Pancreas (tissue), 10 donors: ENCODE measurements at regions not wholly inside any gene's neighbourhood (a gene's known extent, or its start where the extent isn't known, plus 50 kb on each side); places are given as distances from the start of the nearest gene placed in this dataset.

Experiments used
- ATAC-seq, 4 donors: fragments of 200-7000 bp; cut with Tn5 transposase; one replicate each; pipeline versions ENCODE4 v1.8.0 to v1.9.1; 2020; ENCODE audit warnings: mild to moderate bottlenecking in 4 of 4, moderate library complexity in 4 of 4
- DNase-seq, 6 donors: peaks; one replicate each; pipeline ENCODE4 v3.0.0-alpha.2; 2020
- FAIRE-seq: peaks from 2 replicates; lab custom pipeline; 2012; peaks lifted over from hg19 to GRCh38; lab: Jason Lieb, UNC
- H3K27ac ChIP-seq, 4 donors: fragments of 200-600 bp; sonication (generic); 1 replicate in 3 of 4; 2 replicates in 1 of 4; pipeline versions ENCODE4 v1.5.0 to v1.8.0; 2020
- H3K27me3 ChIP-seq, 4 donors: fragments of 200-600 bp; one replicate each; pipeline ENCODE4 v1.8.0; 2021
- H3K36me3 ChIP-seq, 3 donors: fragments of 200-600 bp; sonication (generic) in 1 of 3; one replicate each; pipeline versions ENCODE4 v1.5.0 to v1.8.0; 2020 to 2021
- H3K4me1 ChIP-seq, 3 donors: fragments of 200-600 bp; one replicate each; pipeline ENCODE4 v1.8.0; 2021
- H3K4me3 ChIP-seq, 4 donors: fragments of 200-600 bp; sonication (generic) in 2 of 4; one replicate each; pipeline versions ENCODE4 v1.5.0 to v1.8.0; 2020 to 2021
- H3K9me3 ChIP-seq, 4 donors: fragments of 200-600 bp; one replicate each; pipeline ENCODE4 v1.8.0; 2021
- WGBS, 2 donors: extraction: QIAGEN DNeasy Blood & Tissue Kit; methylation state at CpG; one replicate each; pipeline ENCODE4 v1.1.7; 2013; 5-methylcytosine and 5-hydroxymethylcytosine counted together
- intact Hi-C, 3 donors: fragments of 100-400 bp; cut with DNase I; formaldehyde crosslinking; loops; one replicate each; pipeline versions ENCODE4 v1.11.1 to v1.14.2; 2022
- TF ChIP-seq, protein P1 (sequence below), 4 donors: fragments of 200-600 bp; sonication (generic) in 3 of 4; IDR thresholded peaks; one replicate each; pipeline versions ENCODE4 v1.5.0 to v1.8.0; 2021; ENCODE audit warnings: antibody characterized with exemption in 4 of 4
- donor health status: healthy with polysubstance abuse.
- donor health status: DM: no; HTN: no; CAD: no; lungs with moderate emphysema.
- donor health status: DM: no; HTN: no; CAD: no.
- donor health status: control.
- donor health status: control.
- donor health status: Bipolar disorder and iron deficiency.
- donor health status: DM: yes; HTN: yes; CAD: no.
- donor health status: DM: no; HTN: no; CAD: no.
- donor health status: DM: no; HTN: no; CAD: no.
- donor health status: DM: yes; HTN: yes; CAD: no.

DNA sequence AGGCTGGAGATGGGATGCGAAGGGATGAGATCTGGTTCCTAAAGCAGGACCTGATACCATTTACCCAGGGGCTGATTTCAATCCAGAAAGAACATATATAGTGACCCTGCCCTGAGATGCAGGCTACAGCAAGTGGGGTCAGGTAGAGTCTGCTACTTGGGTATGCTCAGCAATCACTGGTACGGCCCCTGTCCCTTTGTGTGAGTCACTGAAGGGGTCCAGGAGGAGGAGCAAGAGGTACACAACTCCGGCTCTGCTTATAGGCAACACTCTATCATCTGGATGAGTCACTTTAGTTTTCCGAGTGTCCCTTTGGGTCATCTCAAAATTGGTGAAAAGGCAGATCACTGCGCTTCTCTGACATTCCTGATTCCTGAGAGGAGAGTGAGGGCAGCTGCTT lies 79.6 kb upstream of the SORCS1 start:
- no peak for ATAC-seq
- TF ChIP-seq, protein P1, sequence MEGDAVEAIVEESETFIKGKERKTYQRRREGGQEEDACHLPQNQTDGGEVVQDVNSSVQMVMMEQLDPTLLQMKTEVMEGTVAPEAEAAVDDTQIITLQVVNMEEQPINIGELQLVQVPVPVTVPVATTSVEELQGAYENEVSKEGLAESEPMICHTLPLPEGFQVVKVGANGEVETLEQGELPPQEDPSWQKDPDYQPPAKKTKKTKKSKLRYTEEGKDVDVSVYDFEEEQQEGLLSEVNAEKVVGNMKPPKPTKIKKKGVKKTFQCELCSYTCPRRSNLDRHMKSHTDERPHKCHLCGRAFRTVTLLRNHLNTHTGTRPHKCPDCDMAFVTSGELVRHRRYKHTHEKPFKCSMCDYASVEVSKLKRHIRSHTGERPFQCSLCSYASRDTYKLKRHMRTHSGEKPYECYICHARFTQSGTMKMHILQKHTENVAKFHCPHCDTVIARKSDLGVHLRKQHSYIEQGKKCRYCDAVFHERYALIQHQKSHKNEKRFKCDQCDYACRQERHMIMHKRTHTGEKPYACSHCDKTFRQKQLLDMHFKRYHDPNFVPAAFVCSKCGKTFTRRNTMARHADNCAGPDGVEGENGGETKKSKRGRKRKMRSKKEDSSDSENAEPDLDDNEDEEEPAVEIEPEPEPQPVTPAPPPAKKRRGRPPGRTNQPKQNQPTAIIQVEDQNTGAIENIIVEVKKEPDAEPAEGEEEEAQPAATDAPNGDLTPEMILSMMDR (IDR thresholded peaks at IDR 0.05) = no peak
- no peak overlapping the region for H3K4me3 ChIP-seq
- FAIRE-seq = no peak
- intact Hi-C loops = no loop called here
- no peaks in the 10 kb centered on the region for H3K27me3 ChIP-seq
- no peak for DNase-seq
- H3K9me3 ChIP-seq = no peaks in the 10 kb centered on the region
- WGBS, 2 donors = 64 to 70% methylated on average over 5 of the region's 5 CpGs
- H3K4me1 ChIP-seq = no peaks in the 10 kb centered on the region
- no peaks in the 10 kb centered on the region for H3K36me3 ChIP-seq
- no peak overlapping the region for H3K27ac ChIP-seq

DNA sequence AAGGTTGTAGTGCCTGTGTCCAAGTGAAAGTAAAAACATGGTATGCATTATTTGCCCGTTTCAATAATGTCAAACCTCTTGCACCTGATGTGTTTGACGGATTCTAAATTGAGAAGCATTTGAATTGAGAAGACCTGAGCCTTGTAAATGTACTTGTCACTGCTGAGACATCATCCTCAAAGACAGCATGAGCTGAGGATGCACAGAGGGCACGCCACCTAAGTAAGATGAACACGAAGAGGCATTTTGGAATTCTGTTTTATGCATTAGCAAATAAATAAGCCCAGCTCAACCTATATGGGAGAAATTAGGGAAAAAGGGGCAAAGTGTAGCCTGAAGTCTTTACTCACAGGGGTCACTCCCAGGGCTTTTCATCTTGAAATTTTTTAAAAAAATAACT lies 73.8 kb upstream of the SORCS1 start:
- no peaks in the 10 kb centered on the region for H3K36me3 ChIP-seq
- no peaks in the 10 kb centered on the region for H3K9me3 ChIP-seq
- DNase-seq (no peak), ATAC-seq (no peak), FAIRE-seq (no peak)
- TF ChIP-seq, protein P1 (IDR thresholded peaks at IDR 0.05) = no peak
- intact Hi-C loops = no loop called here
- H3K4me1 ChIP-seq = no peaks in the 10 kb centered on the region
- no peak overlapping the region for H3K4me3 ChIP-seq
- 47 to 60% methylated on average over 4 of the region's 4 CpGs for WGBS, 2 donors
- H3K27me3 ChIP-seq = no peaks in the 10 kb centered on the region
- H3K27ac ChIP-seq = no peak overlapping the region

DNA sequence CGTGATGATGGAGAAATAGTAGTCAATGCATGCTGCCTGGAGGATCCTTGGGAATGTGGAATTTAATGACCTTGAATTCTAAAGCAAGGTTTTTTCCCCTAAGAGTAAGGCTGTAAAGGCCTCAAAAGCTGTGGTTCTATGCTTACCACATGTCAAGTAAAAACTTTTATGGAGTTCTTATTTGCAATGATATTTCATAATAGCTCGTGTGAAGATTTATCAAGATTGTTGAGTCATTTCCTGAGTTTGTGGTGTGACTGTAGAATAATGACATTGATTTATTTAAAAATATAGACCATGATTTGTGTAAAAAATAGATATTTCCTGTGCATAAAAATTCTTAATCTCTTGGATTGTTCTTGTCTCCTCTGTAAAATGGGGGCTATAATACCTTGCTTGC lies 67.5 kb upstream of the SORCS1 start:
- Histone ChIP-seq H3K4me1 (no peaks in the 10 kb centered on the region), H3K4me3 (no peak overlapping the region), H3K27me3 (no peaks in the 10 kb centered on the region), H3K27ac (no peak overlapping the region), H3K36me3 (no peaks in the 10 kb centered on the region), H3K9me3 (no peaks in the 10 kb centered on the region)
- DNase-seq = no peak
- TF ChIP-seq, protein P1 (IDR thresholded peaks at IDR 0.05) = no peak
- FAIRE-seq = no peak
- ATAC-seq = no peak
- intact Hi-C loops = no loop called here
- 41 to 51% methylated on average over 2 of the region's 2 CpGs for WGBS, 2 donors

DNA sequence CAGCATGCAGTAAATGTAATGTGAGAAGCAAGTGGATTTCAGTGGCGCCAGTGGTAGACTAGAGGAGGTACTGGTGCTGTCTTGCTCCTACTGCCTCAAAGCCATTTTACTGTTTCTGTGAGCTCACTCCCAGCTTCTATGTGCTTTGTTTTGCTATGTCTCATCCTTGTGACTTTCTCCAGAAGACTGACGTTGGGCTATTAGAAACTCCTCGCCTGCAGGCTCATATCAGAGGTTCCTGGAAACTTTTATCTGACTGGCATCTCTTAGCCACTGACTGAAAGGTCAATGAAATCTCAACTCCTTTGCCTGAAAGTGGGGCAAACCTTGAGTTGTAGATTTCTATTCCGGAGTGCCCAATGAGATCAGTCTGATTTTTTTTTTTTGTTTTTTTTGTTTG lies 66.4 kb upstream of the SORCS1 start:
- DNase-seq = no peak
- intact Hi-C loops = no loop called here
- Histone ChIP-seq H3K4me1 (no peaks in the 10 kb centered on the region), H3K27me3 (no peaks in the 10 kb centered on the region), H3K27ac (no peak overlapping the region), H3K36me3 (no peaks in the 10 kb centered on the region), H3K9me3 (no peaks in the 10 kb centered on the region), H3K4me3 (no peak overlapping the region)
- TF ChIP-seq, protein P1 (IDR thresholded peaks at IDR 0.05) = no peak
- FAIRE-seq = no peak
- no peak for ATAC-seq
- WGBS, 2 donors = 53 to 63% methylated on average over 4 of the region's 4 CpGs

DNA sequence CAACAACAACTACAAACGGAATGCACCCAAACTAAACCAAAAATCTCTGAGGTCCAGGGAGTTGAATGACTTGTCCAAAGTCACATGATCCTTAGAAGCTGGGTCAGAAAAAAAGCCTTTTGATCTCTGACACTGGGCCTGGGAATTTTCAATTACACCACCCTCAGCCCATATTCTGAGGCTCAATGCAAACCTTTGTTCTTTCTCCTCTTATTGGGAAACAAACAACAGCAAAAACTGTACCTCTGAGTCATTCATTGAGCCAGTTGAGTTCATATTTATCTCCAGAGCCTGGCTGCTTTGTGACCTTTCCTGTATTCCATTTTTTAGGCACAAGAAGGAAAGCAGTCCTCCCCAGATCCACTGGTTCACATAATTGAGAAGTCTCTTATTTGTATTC lies 51.2 kb upstream of the SORCS1 start:
- FAIRE-seq = no peak
- H3K4me1 ChIP-seq = no peaks in the 10 kb centered on the region
- TF ChIP-seq, protein P1 (IDR thresholded peaks at IDR 0.05) = no peak
- no peaks in the 10 kb centered on the region for H3K27me3 ChIP-seq
- WGBS, 2 donors = 45% methylated on average over 1 of the region's 1 CpG
- intact Hi-C loops = no loop called here
- no peak for DNase-seq
- H3K4me3 ChIP-seq = no peak overlapping the region
- no peak for ATAC-seq
- H3K27ac ChIP-seq = no peak overlapping the region
- H3K36me3 ChIP-seq = no peaks in the 10 kb centered on the region
- H3K9me3 ChIP-seq = no peaks in the 10 kb centered on the region
